Kidney epithelial cell (primary cell): ENCODE measurements at regions not wholly inside any gene's neighbourhood (a gene's known extent, or its start where the extent isn't known, plus 50 kb on each side); places are given as distances from the start of the nearest gene placed in this dataset.

Experiments used
- DNase-seq: peaks from one replicate; pipeline ENCODE4 v3.0.0-alpha.2; 2010; ENCODE audit warnings: low read depth
- H3K27me3 ChIP-seq: 2 replicates; pipeline ENCODE4 v1.6.0; 2011; ENCODE audit warnings: low read length; ENCODE audit not compliant: control insufficient read depth, insufficient read depth
- H3K36me3 ChIP-seq: 2 replicates; pipeline ENCODE4 v1.5.1; 2011; ENCODE audit warnings: low read length; ENCODE audit not compliant: control insufficient read depth, insufficient read depth
- H3K4me3 ChIP-seq: 2 replicates; pipeline ENCODE4 v1.5.1; 2011; ENCODE audit warnings: low read depth, mild to moderate bottlenecking, control low read depth, low read length
- CTCF ChIP-seq: IDR thresholded peaks from 2 replicates; pipeline ENCODE4 v1.5.1; 2011; ENCODE audit warnings: mild to moderate bottlenecking, moderate library complexity, low read length, control low read depth, inconsistent platforms; ENCODE audit not compliant: insufficient read depth, poor library complexity, severe bottlenecking

GRCh38 chr4:188714501-188714900, 575.3 kb downstream of the TRIML1 start:
- TF ChIP-seq CTCF: no peak

GRCh38 chr4:188714907-188715306, 575.7 kb downstream of the TRIML1 start:
- DNase-seq: peak; percentile 72
- Histone ChIP-seq H3K4me3 (no peak overlapping the region), H3K36me3 (no peaks in the 10 kb centered on the region), H3K27me3 (no peaks in the 10 kb centered on the region)
- TF ChIP-seq CTCF: no peak

More at GRCh38 chr4:188714501-188714900, 575.3 kb downstream of the TRIML1 start:
- no peak for DNase-seq
- H3K36me3 ChIP-seq: no peaks in the 10 kb centered on the region
- H3K4me3 ChIP-seq: no peak overlapping the region
- H3K27me3 ChIP-seq: no peaks in the 10 kb centered on the region

GRCh38 chr4:188717661-188718060, 578.4 kb downstream of the TRIML1 start:
- no peak for DNase-seq
- Histone ChIP-seq H3K27me3 (no peaks in the 10 kb centered on the region), H3K36me3 (no peaks in the 10 kb centered on the region), H3K4me3 (no peak overlapping the region)
- TF ChIP-seq CTCF: no peak

- no peak overlapping the region for H3K4me3 ChIP-seq
- no peak for DNase-seq
- peak; percentile 18 for TF ChIP-seq CTCF
- no peaks in the 10 kb centered on the region for H3K36me3 ChIP-seq
- H3K27me3 ChIP-seq: no peaks in the 10 kb centered on the region
Measured at GRCh38 chr4:188719794-188720193, 580.6 kb downstream of the TRIML1 start.

GRCh38 chr4:188722911-188723310, 583.7 kb downstream of the TRIML1 start:
- H3K4me3 ChIP-seq: no peak overlapping the region
- no peaks in the 10 kb centered on the region for H3K27me3 ChIP-seq
- TF ChIP-seq CTCF: no peak
- no peaks in the 10 kb centered on the region for H3K36me3 ChIP-seq
- DNase-seq: no peak

GRCh38 chr4:188727746-188728145, 588.5 kb downstream of the TRIML1 start:
- Histone ChIP-seq H3K4me3 (no peak overlapping the region), H3K36me3 (no peaks in the 10 kb centered on the region), H3K27me3 (no peaks in the 10 kb centered on the region)
- DNase-seq: no peak
- no peak for TF ChIP-seq CTCF
